HL-60/S4 (cell line): ENCODE measurements at regions not wholly inside any gene's neighbourhood (a gene's known extent, or its start where the extent isn't known, plus 50 kb on each side); places are given as distances from the start of the nearest gene placed in this dataset.

Source experiments
- in situ Hi-C: fragments of 300-500 bp; cut with MboI; formaldehyde crosslinking; loops from 2 replicates; pipeline ENCODE4 v1.14.3; 2022; ENCODE audit warnings: low sequenced_read_pairs

DNA sequence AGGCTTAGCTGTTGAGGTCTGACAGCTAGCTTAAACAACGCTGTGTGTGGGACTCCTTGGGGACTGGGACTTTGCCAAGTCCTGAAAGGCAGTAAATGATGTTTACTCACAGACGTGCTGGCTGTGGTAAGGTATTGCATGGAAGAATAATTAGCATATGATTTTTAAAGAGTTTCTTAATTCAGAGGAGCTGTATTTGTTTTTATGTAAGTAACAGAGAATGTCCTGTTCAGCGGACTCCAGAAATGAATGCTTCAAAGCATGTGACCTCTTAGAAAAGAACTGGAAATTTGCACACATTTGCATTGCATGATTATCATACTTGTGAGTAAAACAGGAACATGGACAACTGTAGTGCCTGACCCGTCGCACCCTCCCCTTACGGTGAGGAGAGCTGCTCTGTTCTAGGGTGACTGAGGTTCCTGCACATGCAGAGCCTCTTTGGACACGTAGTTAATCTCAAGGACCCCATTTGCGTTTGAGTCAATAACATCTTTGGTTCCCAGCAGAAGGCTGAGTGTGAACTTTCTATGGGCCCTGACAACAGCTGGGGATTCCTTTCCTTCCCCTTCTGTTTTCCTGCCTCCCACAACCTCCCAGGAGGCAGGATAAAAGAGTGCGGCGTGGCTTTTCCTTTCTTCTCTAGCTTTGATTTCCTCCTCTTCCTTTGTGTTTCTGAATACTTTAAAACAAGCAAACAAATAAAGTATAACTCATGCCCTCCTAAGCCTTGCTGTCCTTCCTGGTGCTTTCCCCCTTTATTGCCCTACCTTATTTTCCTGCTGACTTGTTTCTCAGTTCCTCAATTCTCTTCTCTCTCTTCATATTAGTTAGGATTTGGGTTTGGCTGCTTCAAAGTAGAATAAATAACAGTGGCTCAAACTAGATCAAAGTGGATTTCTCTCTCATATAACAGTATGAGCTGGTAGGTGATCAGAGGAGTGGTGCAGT, 157.2 kb upstream of the CD180 start:
- in situ Hi-C loops, result no loop called here

DNA sequence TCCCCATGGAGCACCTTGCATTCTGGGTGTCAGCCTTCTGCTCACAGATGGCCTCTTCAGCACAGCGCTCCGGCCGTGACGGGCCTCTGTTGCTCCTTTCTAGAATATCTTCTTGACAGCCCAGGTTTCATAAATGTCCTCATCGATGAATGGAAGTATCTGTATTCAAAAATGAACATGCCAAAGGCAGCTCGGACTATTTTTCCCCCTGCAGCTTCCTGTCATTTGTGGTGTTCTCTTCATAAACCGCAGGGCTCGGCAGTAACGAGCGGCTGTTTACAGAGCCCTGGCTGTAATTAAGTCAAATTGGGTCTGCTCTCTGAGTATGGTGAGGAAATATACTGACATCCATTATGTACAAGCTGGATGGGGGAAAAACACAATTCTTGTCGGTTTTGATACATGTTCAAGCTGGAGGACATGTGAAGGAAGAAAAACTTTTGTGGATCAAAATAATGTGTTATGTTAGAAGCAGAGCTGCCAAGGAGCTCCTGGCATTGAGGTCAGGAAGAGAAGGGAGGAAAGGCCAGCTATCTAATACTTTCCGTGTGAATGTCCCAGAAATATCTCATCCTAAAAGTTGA, 154.1 kb upstream of the CD180 start:
- in situ Hi-C loops, result no loop called here

DNA sequence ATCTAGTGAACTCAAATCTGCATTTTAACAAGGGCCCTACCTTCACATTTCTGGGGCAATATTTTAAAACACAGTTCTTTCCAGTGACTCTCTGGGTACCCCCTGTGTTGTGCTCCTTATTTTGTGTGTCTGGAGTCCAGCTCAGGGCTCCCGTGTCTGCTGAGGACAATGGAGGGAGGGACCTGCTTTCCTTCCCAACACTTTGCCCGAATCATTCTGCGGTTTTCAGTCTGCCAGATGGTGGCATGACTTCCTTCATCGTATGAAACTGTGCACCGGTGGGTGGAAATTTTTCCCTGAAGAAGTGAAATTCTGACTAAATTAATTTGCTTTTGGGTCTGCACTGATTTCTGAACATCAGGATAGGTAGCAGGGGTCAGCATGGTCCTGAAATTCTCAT, 153.6 kb upstream of the CD180 start:
- in situ Hi-C loops, result no loop called here

- in situ Hi-C loops, result no loop called here
Measured at GRCh38 chr5:67347821-67348220, 151.2 kb upstream of the CD180 start.

GRCh38 chr5:67346611-67347010, 150.0 kb upstream of the CD180 start:
- in situ Hi-C loops, result no loop called here

DNA sequence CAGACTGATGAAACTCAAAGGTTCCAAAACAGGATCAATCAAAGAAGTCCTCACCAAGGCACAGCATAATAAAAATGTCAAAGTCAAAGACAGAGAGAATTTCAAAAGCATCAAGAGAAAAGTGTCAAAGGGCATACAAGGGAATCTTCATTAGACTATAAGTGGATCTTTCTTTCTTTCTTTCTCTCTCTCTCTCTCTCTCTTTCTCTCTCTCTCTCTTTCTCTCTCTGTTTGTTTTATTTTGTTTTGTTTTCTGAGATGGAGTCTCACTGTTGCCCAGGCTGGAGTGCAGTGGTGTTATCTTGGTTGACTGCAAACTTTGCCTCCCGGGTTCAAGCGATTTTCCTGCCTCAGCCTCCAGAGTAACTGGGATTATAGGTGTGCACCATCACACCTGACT, 148.3 kb upstream of the CD180 start:
- in situ Hi-C loops, result no loop called here

DNA sequence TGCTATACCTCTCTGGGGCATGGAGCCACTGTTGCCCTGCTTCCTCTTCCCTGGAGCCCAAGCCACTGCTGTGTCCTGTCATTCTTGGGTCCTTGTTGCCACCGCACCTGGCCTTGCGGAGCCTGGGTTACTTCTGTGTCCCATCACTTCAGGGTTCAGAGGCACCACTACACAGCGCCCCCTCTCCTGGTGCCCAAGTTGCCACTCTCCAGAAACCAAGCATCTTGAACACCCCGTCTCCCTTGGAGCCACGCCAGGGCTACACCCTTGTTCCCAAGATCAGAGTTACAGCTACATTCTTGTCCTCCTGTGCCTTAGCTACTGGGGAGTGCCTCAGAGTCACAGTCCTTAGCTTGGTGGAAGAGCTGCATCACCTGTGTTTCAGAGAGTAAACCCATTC, 147.2 kb upstream of the CD180 start:
- in situ Hi-C loops, result no loop called here

DNA sequence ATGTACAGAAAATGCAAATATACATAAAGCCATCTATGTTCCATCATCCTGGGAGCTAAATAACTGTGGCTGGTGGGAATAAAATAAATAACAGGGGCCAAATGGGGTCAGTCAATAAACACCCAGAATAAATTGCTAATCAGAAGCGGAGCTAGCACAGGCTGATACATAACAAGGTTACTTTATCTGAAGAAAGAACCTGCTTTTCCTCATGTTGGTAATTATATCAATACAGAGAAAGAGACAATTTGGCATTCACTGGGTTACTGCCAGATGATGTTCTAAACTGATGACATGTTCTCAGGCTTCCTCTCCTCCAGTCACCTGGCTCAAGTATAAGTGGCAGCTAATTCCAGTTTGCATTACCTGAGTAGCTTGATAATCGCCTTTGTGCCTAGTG, 144.9 kb upstream of the CD180 start:
- in situ Hi-C loops, result no loop called here

- in situ Hi-C loops, result no loop called here
Measured at GRCh38 chr5:67339219-67339767, 142.7 kb upstream of the CD180 start.

DNA sequence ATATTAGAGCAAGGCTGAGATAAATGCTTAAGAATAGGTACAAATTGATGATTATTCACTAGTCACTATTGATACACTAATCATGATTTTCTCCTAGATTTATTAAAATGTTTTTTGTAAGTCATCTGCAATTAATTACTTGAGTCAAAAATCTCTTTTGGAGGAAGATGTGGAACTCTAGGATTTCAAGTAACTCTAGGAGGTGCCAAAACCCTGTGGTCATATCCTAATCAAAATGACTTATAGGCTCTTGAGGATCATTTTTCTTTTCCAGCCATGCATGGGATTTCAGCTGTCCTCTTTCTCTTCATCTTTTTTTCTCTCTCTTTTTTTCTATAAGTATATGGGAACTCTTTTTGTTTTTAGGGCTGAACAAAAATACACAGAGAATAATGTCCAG, 141.8 kb upstream of the CD180 start:
- in situ Hi-C loops, result no loop called here

DNA sequence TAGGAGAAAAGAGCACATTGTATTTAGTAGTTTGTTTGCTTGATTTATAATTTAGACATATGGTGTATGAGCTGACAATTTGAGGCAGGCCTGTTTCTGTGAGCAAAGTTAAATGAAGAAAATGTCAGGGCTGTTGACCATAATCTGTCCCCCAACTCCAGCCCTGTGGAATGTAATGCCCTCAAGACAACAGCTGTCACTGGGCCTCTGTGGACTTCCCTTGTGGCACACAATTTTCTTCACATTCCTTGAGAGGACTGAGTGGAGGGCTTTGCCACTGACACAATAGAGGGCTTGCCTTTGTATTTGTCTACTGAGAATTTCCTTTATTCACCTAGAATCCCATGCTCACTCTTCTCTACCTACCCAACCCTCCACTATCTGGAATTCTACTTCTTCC, 141.2 kb upstream of the CD180 start:
- in situ Hi-C loops, result no loop called here

DNA sequence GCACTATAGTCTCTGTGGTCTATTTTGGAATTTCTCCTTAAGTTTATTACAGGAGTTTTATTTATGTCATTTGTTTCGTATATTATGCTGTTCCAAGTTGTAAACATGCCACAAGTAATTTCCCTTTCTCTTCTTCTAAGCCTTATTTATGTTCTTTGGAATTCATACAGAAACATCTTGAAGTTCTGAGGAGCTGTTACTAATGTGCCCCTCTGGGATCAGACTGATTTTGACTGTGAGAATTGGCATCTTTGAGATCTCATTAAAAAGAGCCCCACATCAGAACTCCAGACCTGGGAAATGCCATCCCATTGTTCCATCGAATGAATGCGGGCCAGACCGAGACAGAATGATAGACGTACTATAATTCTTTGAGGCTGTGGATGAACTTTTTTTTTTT, 138.8 kb upstream of the CD180 start:
- in situ Hi-C loops, result no loop called here

- in situ Hi-C loops, result no loop called here
Measured at GRCh38 chr5:67334373-67334772, 137.8 kb upstream of the CD180 start.

GRCh38 chr5:67333171-67333570, 136.6 kb upstream of the CD180 start:
- in situ Hi-C loops, result no loop called here

- in situ Hi-C loops, result no loop called here
Measured at GRCh38 chr5:67331296-67331925, 134.8 kb upstream of the CD180 start.

DNA sequence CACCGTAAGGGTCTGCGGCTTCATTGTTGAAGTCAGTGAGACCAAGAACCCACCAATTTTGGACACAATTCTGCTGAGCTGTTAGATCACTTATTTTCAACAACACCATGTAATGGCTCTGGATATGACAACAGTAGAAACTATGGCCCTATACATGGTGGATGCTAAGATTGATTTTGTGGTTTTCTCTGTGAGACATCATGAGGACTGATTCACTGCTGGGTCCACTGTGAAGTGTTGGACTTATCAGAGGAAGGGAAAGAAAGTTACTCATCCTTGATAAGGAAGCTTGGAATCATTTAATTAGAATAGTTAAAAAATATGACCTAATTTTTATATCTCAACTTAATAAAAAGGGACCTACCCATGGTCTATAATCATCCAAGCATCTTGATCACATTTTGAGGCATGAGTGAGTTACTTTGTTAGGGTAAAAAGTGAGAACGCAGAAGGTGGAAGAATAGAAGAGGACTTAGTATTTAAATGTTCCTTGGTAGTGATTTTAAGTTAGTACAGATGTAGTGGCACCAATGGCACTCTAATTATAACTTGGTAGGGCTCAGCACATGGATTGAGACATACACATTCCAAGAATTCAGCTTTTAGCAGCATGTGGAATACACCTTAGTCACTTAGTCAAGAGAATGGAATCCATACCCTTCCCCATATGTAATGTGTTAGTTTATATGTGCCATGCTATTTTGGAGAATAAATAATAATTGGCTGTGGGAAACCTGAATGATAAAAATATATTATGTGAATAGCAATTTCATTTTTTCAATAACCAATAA, 123.5 kb upstream of the CD180 start:
- in situ Hi-C loops, result no loop called here

GRCh38 chr5:67318746-67319145, 122.1 kb upstream of the CD180 start:
- in situ Hi-C loops, result no loop called here

GRCh38 chr5:67317603-67318002, 121.0 kb upstream of the CD180 start:
- in situ Hi-C loops, result no loop called here

DNA sequence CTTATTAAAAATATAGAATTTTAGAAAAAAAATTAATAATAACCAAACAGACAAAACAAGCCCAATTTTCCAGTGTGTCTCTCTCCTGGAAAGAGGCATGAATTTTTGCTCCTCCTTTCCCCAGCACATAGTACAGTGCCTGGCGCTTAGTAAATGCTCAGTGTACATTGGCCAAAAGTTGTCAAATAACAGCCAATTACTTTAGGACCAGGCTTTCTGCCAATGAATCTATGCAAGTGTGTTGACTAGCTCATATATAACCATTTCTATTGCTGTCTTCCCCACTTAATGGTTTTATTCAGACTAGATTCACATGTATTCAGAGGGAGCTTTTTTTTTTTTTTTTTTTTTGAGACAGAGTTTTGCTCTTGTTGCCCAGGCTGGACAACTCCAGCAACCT, 120.1 kb upstream of the CD180 start:
- in situ Hi-C loops, result no loop called here

GRCh38 chr5:67315082-67315989, 118.7 kb upstream of the CD180 start:
- in situ Hi-C loops, result no loop called here
